T-helper 2 cell treated with Interferon-gamma antibody and Interleukin-4, amounts not matched to agents 100 ng/mL and 5 ng/mL, for 36 hours (primary cell): ENCODE measurements at regions not wholly inside any gene's neighbourhood (a gene's known extent, or its start where the extent isn't known, plus 50 kb on each side); places are given as distances from the start of the nearest gene placed in this dataset.

Experiments
- intact Hi-C: fragments of 100-400 bp; cut with micrococcal nuclease; formaldehyde crosslinking; loops from one replicate; pipeline ENCODE4 v1.15.1; 2023

- intact Hi-C loops: no loop called here
Measured at GRCh38 chr12:30874455-30875321, 51.9 kb upstream of the TSPAN11 start.

- intact Hi-C loops: no loop called here
Measured at GRCh38 chr12:30870491-30871265, 55.9 kb upstream of the TSPAN11 start.

DNA sequence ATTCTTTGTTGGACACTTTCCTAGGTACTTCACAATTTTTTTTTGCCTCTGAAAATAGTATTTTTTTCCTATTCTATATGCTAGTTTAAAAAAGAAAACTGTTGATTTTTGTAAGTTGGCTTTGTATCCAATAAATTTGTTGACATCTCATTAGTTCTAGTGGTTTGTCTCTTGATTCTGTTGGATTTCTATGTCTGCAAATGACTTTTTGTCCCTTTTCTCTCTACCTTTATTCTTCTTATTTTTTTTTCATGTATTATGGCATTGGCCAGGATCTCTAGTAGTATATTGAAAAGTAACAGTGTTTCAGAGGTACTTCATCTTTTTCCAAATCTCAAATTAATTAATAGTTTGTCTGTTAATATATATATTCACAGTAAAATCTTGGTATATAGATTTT, 59.1 kb upstream of the TSPAN11 start:
- intact Hi-C loops: no loop called here

DNA sequence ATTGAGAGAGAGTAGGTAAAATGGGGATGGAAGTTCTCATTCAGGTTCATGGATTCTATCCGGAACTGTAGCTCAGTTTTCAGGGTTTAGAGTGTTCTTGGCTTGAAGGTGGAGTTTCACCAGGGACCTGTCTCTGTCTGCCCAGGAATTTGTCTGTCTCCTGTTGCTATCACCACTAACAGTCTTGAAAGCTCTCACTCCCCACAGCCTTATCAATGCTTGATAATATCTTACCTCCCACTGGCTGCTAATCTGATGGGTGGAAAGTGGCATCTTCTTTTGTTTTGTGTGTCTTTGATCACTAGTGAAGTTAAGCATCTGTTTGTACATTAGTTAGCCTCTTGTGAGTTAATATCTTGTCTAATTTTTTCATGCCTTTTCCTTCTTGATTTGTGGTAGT, 60.3 kb upstream of the TSPAN11 start:
- intact Hi-C loops: no loop called here

- intact Hi-C loops: no loop called here
Measured at GRCh38 chr12:30863839-30864238, 62.7 kb upstream of the TSPAN11 start.

GRCh38 chr12:30862486-30862885, 64.1 kb upstream of the TSPAN11 start:
- intact Hi-C loops: no loop called here

- intact Hi-C loops: no loop called here
Measured at GRCh38 chr12:30859226-30859625, 67.3 kb upstream of the TSPAN11 start.

- intact Hi-C loops: no loop called here
Measured at GRCh38 chr12:30858471-30858870, 68.1 kb upstream of the TSPAN11 start.

DNA sequence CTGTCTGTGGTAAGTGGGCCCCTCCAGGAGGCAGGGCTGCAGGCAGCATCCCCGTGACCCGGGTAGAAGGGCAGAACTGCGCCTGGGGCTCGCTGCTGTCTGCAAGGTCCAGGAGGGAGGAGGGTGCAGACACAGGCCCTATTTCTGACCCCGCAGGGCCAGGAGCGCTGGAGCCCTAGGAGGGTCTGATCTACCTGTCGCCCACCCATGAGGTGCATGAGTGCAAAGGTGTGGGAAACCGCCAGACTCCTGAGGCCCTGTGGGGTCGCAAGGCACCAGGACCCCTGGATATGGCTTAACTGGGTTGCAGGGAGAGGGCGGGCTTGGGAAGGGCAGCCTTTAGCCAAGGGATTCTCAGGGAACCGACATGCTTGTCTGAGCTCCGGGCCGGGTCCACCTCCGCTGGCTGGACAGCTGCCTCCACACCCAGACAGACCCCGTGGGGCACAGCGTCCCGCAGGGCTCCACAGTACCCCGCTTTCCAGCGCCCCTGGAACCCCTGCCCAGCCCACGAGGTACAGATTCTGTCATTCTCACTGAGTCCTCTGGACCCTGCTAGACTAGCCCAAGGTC, 72.9 kb upstream of the TSPAN11 start:
- intact Hi-C loops: loop anchor here (5.0 kb wide), 3 partner anchors 204 to 1471 kb away; partner anchors contain the start of genes DDX11 and ERGIC2

- intact Hi-C loops: loop anchor here (1.0 to 5.0 kb wide), 4 partner anchors 96 to 1468 kb away; partner anchors contain the start of genes CAPRIN2, DDX11 and ERGIC2
Measured at GRCh38 chr12:30850684-30851083, 75.9 kb upstream of the TSPAN11 start.

DNA sequence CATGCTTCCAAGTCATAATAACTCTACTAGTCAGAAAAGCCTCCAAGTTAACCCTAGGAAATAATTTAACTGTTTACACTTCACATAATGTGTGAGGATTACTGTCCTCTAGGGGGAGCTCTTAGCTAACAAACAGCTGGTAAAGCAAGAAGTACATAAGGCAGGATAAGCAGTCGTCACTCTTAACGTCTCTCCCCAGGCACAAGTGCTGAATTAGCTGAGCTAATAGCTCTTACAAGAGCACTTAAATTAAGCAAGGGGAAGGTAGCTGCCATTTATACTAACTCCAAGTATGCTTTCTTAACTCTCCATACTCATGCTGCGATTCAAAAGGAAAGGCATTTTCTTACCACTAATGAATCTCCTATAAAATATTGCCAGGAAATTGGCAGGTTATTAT, 79.3 kb upstream of the TSPAN11 start:
- intact Hi-C loops: loop anchor here (1.0 to 2.0 kb wide), 4 partner anchors 139 to 789 kb away; no protein-coding TSS in a partner anchor

DNA sequence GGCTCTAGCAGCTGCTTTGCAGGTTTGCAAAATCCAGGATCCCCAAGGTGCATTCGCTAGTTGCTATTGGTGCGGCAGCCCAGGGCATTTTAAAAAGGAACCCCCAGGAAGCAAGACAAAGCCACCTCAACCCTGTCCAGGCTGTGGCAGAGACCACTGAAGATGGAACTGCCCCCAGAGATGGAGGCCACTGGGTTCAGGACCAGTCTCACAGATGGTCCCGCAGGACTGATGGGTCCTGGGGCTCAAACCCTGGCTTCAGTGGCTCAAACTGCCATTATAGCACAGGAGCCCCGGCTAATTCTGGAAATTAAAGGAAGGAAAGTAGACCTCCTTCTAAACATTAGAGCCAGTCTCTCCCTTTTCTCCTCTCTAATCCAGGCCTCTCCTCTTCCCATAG, 79.8 kb upstream of the TSPAN11 start:
- intact Hi-C loops: loop anchor here (1.0 to 2.0 kb wide), 4 partner anchors 140 to 790 kb away; no protein-coding TSS in a partner anchor

DNA sequence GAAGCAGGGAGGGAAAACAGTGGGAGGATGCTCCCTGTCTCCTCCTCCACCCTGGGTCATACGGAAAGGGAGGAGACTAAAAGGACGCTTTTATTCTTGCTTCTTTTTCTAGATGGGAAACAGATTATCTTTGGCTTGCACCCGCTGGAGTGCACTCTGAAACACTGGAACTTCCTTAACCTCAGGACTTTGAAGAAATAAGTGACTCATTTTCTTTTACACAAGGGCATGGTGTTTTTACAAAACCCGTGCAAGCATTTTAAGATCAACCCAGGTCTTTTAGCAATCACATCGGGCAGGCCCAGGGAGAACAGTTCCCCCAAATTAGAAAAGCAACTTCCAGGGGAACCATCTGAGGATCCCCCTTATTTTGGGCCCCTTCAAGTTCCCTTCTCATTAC, 80.9 kb upstream of the TSPAN11 start:
- intact Hi-C loops: loop anchor here (2.0 kb wide), 1 partner anchor 427 kb away; no protein-coding TSS in a partner anchor

- intact Hi-C loops: no loop called here
Measured at GRCh38 chr12:30843211-30843610, 83.3 kb upstream of the TSPAN11 start.

- intact Hi-C loops: no loop called here
Measured at GRCh38 chr12:30840715-30841114, 85.8 kb upstream of the TSPAN11 start.

DNA sequence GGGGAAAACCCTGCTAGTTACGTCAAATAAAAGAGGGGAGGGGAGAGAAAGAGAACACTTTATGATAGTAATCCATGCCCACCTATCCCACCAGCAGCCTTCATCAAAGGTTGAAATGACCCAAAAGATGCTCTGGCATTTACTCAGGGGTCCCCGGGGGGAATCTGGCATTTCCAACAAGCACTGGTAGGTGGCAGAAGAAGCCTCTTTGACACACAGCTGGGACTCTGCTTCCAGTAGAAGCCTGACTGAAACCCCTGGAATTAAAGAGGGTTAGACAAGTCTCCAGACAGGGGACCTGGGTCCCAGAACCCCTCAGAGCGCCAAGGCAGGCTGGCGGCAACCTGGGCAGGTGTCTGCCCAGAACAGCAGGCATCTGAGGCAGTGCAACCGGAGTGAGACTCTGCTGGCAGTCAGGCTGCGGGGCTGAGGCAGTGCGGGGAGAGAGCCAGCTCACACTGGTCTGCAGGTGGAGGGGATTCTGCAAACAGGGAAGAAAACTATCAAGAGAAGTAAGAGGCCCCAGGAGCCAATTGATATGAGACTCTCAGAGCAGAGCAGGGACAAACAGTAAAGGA, 85.0 kb upstream of the CAPRIN2 start:
- intact Hi-C loops: no loop called here

DNA sequence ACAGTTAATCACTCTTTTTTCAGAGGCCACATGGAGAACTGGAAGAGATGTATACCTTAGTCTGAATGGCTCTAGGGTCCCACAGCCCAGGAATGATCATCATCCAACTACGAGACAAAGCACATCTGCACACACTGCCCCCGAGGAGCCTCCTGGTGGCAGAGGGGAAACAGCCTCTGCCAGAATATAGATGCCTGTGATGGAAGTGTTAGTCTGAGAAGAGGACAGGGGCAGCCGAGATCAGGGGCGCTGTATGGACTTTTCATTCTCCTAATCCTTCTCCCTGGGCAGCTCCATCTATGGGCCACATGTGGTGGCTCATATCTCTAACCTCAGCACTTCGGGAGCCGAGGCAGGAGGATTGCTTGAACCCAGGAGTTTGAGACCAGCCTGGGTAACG, 82.8 kb upstream of the CAPRIN2 start:
- intact Hi-C loops: no loop called here

- intact Hi-C loops: no loop called here
Measured at GRCh38 chr12:30836656-30837445, 82.1 kb upstream of the CAPRIN2 start.

DNA sequence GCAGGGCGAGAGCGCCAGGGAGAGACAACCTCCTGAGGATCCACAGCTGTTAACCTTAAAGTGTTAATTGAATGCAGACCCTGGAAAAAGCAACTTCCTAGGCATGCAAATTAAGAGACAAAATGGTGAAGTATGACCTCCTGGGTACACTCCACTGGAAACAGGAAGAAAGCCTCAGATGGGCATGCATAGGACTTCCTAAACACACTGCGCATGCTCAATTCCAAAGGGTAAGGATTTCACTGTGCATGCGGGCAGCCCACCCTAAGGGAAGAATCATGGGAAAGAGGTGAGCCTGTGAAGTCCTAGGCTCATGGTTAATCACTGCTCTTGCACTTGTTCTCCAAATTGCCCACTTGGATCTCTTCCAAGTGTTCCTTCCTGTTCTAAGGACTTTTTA, 80.5 kb upstream of the CAPRIN2 start:
- intact Hi-C loops: no loop called here

DNA sequence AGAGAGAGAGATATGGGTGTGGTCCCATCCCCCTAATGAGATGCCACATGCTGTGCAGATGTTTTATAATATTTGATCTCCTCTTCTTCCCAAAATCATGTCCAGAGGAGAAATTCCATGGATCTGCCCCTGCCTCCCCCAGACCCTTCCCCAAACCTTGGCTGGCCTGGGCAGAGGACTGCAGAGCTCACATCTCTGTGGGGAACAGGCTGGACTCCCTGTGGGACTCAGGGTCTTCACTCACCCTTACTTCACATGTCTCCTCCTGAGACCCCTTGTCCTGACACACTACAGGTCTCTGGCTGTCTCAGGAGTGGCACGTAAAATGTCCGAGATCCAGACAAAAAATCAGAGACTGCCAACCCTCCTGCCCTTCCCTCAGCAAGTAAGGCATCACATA, 76.0 kb upstream of the CAPRIN2 start:
- intact Hi-C loops: no loop called here

- intact Hi-C loops: no loop called here
Measured at GRCh38 chr12:30829876-30830275, 75.1 kb upstream of the CAPRIN2 start.
